PC-9 (cell line): ENCODE measurements at regions not wholly inside any gene's neighbourhood (a gene's known extent, or its start where the extent isn't known, plus 50 kb on each side); places are given as distances from the start of the nearest gene placed in this dataset.

Source experiments
- BruUV-seq: library from RNA; stranded (reverse); fragments of 400-500 nt; replicated peaks from 2 replicates; lab custom pipeline; 2021; lab: Mats Ljungman, UMichigan
- CTCF ChIA-PET: fragments of 300-600 bp; sonication (Branson Sonifier 250); formaldehyde crosslinking; loops from one replicate; lab custom pipeline; 2022; ENCODE audit warnings: antibody characterized with exemption; lab: Charles Lee
- POLR2A ChIA-PET: fragments of 300-600 bp; sonication (Branson Sonifier 250); formaldehyde crosslinking; loops from one replicate; lab custom pipeline; 2022; ENCODE audit warnings: antibody characterized with exemption; ENCODE audit not compliant: unreplicated experiment; lab: Charles Lee
- DNase-seq, 2 experiments: peaks; one replicate each; pipeline versions ENCODE4 v3.0.0 to v3.0.0-alpha.2; 2015 to 2022; ENCODE audit warnings: mixed read lengths in 1 of 2
- H2AFZ ChIP-seq: fragments of 200-600 bp; sonication (generic); 2 replicates; pipeline ENCODE4 v1.8.1; 2017; ENCODE audit warnings: antibody characterized with exemption
- H3F3A ChIP-seq: fragments of 200-600 bp; sonication (generic); 2 replicates; pipeline ENCODE4 v1.8.1; 2017; ENCODE audit warnings: antibody characterized with exemption, mild to moderate bottlenecking, low read depth; ENCODE audit not compliant: insufficient read depth
- H3K27ac ChIP-seq: fragments of 200-600 bp; sonication (generic); 2 replicates; pipeline ENCODE4 v1.6.1; 2016; ENCODE audit warnings: mixed run types
- H3K27me3 ChIP-seq: fragments of 200-600 bp; sonication (generic); 2 replicates; pipeline ENCODE4 v1.6.1; 2016; ENCODE audit warnings: low read depth, mixed run types; ENCODE audit not compliant: insufficient read depth
- H3K36me3 ChIP-seq: fragments of 200-600 bp; sonication (generic); 2 replicates; pipeline ENCODE4 v1.6.1; 2016; ENCODE audit warnings: low read depth, mixed run types
- H3K4me1 ChIP-seq: fragments of 200-600 bp; sonication (generic); replicated peaks from 2 replicates; pipeline ENCODE4 v1.6.1; 2016; ENCODE audit warnings: mixed run types; ENCODE audit not compliant: insufficient read depth
- H3K4me2 ChIP-seq: fragments of 200-600 bp; sonication (generic); 2 replicates; pipeline ENCODE4 v1.6.1; 2017; ENCODE audit warnings: mixed run types
- H3K4me3 ChIP-seq: fragments of 200-600 bp; sonication (generic); 2 replicates; pipeline ENCODE4 v1.6.1; 2016; ENCODE audit warnings: mixed run types
- H3K79me2 ChIP-seq: fragments of 200-600 bp; sonication (generic); 2 replicates; pipeline ENCODE4 v1.6.1; 2017; ENCODE audit warnings: low read depth, mixed run types
- H3K9me2 ChIP-seq: fragments of 200-600 bp; sonication (generic); 2 replicates; pipeline ENCODE4 v1.8.1; 2017; ENCODE audit warnings: mild to moderate bottlenecking; ENCODE audit not compliant: insufficient read depth
- H3K9me3 ChIP-seq: fragments of 200-600 bp; sonication (generic); 2 replicates; pipeline ENCODE4 v1.8.1; 2016; ENCODE audit warnings: low read depth; ENCODE audit not compliant: insufficient read depth
- H4K20me1 ChIP-seq: fragments of 200-600 bp; sonication (generic); 2 replicates; pipeline ENCODE4 v1.8.1; 2017; ENCODE audit not compliant: insufficient read depth
- EZH2 ChIP-seq: fragments of 200-600 bp; sonication (generic); IDR thresholded peaks from 2 replicates; pipeline ENCODE4 v1.8.0; 2017; ENCODE audit warnings: antibody characterized with exemption, low read depth
- intact Hi-C: fragments of 100-400 bp; cut with micrococcal nuclease; formaldehyde crosslinking; loops from one replicate; pipeline ENCODE4 v1.10.0; 2022; ENCODE audit not compliant: unreplicated experiment
- TF ChIP-seq, protein P1 (sequence below): fragments of 200-600 bp; sonication (generic); conservative IDR thresholded peaks from 2 replicates; pipeline ENCODE4 v1.6.1; 2017; ENCODE audit warnings: mixed run types, antibody characterized with exemption, mild to moderate bottlenecking, moderate library complexity

DNA sequence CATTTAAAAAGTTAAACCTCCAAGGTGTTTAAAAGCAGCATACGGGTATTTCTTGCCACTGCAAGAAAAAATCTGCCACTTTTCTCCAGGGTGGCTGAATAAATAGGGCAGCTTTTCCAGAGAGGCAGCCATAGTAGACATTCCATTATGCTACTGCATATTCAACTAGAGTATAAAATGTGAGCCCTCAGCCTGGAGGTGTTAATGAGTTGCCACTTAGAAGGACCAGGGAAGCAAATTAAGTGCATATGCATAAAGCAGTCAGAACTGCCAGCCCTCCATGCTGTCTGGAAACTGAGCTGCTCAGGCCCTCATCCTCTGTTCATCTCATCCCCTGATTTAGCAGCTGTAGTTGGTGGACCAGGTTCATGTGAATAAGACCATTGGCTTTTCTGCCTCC, 99.4 kb downstream of the DIRAS3 start:
- CTCF ChIA-PET = no interaction called here
- no peak for TF ChIP-seq EZH2
- TF ChIP-seq, protein P1, sequence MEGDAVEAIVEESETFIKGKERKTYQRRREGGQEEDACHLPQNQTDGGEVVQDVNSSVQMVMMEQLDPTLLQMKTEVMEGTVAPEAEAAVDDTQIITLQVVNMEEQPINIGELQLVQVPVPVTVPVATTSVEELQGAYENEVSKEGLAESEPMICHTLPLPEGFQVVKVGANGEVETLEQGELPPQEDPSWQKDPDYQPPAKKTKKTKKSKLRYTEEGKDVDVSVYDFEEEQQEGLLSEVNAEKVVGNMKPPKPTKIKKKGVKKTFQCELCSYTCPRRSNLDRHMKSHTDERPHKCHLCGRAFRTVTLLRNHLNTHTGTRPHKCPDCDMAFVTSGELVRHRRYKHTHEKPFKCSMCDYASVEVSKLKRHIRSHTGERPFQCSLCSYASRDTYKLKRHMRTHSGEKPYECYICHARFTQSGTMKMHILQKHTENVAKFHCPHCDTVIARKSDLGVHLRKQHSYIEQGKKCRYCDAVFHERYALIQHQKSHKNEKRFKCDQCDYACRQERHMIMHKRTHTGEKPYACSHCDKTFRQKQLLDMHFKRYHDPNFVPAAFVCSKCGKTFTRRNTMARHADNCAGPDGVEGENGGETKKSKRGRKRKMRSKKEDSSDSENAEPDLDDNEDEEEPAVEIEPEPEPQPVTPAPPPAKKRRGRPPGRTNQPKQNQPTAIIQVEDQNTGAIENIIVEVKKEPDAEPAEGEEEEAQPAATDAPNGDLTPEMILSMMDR = no peak

DNA sequence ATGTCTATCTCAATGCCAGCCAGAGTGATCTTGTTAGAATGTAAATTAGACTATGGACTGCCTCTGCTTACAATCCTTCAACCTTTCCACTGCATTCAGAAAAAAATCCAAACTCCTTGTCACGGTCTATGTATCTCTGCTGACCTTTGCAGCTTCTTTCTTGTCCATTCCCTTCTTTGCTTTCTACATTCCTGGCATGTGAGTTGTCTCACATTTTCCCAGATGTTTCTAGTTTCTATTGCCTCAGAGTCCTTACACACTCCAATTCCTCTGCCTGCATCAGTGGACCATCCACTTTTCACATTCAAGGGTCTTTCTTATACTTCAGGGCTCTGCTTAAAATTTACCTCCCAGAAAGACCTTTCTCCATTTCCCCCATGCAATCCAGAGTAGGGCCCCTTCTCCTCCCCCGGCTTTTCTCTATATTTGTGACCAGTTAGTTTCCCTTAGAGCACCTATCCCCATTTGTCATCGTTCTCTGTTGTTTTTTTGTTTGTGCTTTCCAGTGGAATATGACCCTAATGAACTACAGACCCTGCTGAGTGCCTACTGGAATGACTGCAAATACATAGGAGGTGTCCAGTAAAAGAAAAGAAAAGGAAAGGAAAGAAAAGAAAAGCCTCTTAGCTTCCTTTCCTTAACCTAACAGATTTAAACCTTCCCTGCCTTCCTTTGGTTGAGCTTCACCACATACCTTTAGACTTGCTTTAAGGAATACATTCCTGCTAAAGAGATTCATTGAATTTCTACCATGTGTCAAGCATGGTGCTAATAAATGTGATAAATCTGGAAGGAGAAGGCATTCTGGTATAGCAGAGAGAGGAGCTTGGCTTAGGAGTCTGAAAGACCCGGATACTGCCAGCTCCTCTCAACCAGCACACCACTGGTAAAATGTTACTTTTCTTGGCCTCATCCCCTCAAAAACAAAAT, 102.0 kb downstream of the DIRAS3 start:
- no peaks in the 10 kb centered on the region for H3K36me3 ChIP-seq
- POLR2A ChIA-PET = no interaction called here
- no peaks in the 10 kb centered on the region for H3K9me2 ChIP-seq
- no peak overlapping the region for H3K27ac ChIP-seq
- no peaks in the 10 kb centered on the region; the same call in 1 of the 2 replicates for H3K27me3 ChIP-seq
- H3K4me2 ChIP-seq = no peak overlapping the region
- no peak for TF ChIP-seq EZH2
- TF ChIP-seq, protein P1 = no peak
- no peaks in the 10 kb centered on the region for H3F3A ChIP-seq
- H4K20me1 ChIP-seq = no peaks in the 10 kb centered on the region
- no peaks in the 10 kb centered on the region for H3K79me2 ChIP-seq
- no peak overlapping the region for H2AFZ ChIP-seq
- no TSS peak for BruUV-seq
- no peak overlapping the region for H3K4me3 ChIP-seq
- DNase-seq = no peak
- intact Hi-C loops = no loop called here
- no peaks in the 10 kb centered on the region for H3K4me1 ChIP-seq
- H3K9me3 ChIP-seq = peaks cover 3% of the 10 kb centered on the region; the same call in 1 of the 2 replicates
- CTCF ChIA-PET = no interaction called here

More for the DNA sequence above, 99.4 kb downstream of the DIRAS3 start:
- no peak for DNase-seq
- intact Hi-C loops = no loop called here
- Histone ChIP-seq H3K4me1 (no peaks in the 10 kb centered on the region), H3K9me2 (no peaks in the 10 kb centered on the region), H3K4me2 (no peak overlapping the region), H3K79me2 (no peaks in the 10 kb centered on the region), H3K36me3 (no peaks in the 10 kb centered on the region), H3K27ac (no peak overlapping the region), H3F3A (no peaks in the 10 kb centered on the region), H4K20me1 (no peaks in the 10 kb centered on the region), H3K9me3 (peaks cover 3% of the 10 kb centered on the region; the same call in 1 of the 2 replicates), H3K4me3 (no peak overlapping the region), H3K27me3 (no peaks in the 10 kb centered on the region; the same call in 1 of the 2 replicates), H2AFZ (no peak overlapping the region)
- no TSS peak for BruUV-seq
- POLR2A ChIA-PET = no interaction called here

DNA sequence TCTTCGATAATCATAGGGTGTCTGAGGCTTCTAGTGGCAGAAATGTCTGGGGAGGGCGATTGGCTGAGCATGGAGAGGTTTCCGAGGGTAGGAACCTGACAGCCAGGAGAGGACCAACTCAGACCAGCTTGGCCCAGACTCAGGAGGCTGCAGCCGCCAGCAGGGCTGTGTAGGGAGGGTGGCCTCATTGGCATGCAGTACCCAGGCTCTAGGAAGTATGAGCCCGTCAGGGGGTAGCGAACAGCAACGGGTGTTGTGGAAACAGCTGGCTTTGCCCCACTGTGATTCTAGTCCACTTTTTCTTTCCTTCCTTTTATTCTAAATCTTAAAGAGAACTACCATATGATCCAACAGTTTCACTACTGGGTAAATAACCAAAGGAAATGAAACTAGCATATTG, 103.3 kb downstream of the DIRAS3 start:
- no TSS peak for BruUV-seq
- H3K27ac ChIP-seq = no peak overlapping the region
- intact Hi-C loops = no loop called here

More for the DNA sequence above, 103.3 kb downstream of the DIRAS3 start:
- POLR2A ChIA-PET = no interaction called here
- TF ChIP-seq EZH2 = no peak
- TF ChIP-seq, protein P1 = no peak
- Histone ChIP-seq H3F3A (no peaks in the 10 kb centered on the region), H3K4me1 (no peaks in the 10 kb centered on the region), H3K4me3 (no peak overlapping the region), H3K27me3 (no peaks in the 10 kb centered on the region; the same call in 1 of the 2 replicates), H3K36me3 (no peaks in the 10 kb centered on the region), H3K9me2 (no peaks in the 10 kb centered on the region), H3K79me2 (no peaks in the 10 kb centered on the region), H4K20me1 (no peaks in the 10 kb centered on the region), H3K9me3 (peaks cover 3% of the 10 kb centered on the region; the same call in 1 of the 2 replicates), H2AFZ (no peak overlapping the region), H3K4me2 (no peak overlapping the region)
- CTCF ChIA-PET = no interaction called here
- DNase-seq = no peak
